ENCODE measurements at regions not wholly inside any gene's neighbourhood (a gene's known extent, or its start where the extent isn't known, plus 50 kb on each side); places are given as distances from the start of the nearest gene placed in this dataset.

DNA sequence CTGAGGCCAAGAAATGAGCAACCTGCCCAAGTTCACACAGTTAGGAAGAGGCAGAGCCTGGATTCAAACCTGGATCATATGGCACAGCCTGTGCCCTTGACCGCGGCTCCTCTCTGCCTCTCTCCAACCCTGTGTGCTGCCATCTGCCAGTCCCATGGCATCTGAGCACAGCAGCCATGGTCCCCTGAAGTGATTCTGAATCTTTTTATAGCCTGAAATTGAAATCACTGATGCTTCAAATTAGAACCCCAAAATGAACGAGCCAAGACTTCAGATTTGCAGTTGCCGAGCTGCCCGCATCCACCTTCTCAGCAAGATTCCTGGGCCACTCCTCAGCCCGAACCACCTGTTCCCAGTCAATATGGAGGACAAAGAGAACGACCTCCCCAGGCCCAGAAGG, 252.7 kb downstream of the CTTN start:
- ATAC-seq (ENCODE audit: low FRiP score) (no peak), DNase-seq (ENCODE audit: low spot score) (no peak)
- no peak for TF ChIP-seq CTCF (IDR thresholded peaks at IDR 0.05)

DNA sequence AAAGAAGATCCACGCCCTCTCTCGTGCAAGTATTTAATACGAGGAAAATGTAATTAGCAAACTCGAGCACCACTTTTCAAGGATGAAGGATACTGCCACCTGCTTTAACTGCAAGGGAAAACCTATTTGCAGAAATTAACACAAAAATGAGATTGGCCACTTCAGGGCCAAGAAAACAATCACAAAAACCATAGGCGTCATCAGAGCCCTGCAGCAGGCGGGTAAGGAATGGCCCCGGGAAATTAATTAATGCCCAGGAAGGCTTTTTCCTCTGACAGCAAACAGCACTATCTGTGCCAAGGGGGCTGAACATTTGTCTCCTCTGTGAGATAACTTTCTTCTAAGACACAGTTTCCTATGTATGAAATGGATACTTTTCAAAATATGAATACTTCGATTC, 255.7 kb downstream of the CTTN start:
- DNase-seq (ENCODE audit: low spot score) (no peak), ATAC-seq (ENCODE audit: low FRiP score) (no peak)
- no peak for TF ChIP-seq CTCF (IDR thresholded peaks at IDR 0.05)

- no peak for DNase-seq (ENCODE audit: low spot score)
- TF ChIP-seq CTCF (IDR thresholded peaks at IDR 0.05) = no peak
- no peak for ATAC-seq (ENCODE audit: low FRiP score)
These were observed 257.5 kb downstream of the CTTN start for GRCh38 chr11:70655816-70656215.

- no peak for TF ChIP-seq CTCF (IDR thresholded peaks at IDR 0.05)
- DNase-seq (ENCODE audit: low spot score) = no peak
- ATAC-seq (ENCODE audit: low FRiP score) = no peak
These were observed 257.9 kb downstream of the CTTN start for GRCh38 chr11:70656252-70656651.

DNA sequence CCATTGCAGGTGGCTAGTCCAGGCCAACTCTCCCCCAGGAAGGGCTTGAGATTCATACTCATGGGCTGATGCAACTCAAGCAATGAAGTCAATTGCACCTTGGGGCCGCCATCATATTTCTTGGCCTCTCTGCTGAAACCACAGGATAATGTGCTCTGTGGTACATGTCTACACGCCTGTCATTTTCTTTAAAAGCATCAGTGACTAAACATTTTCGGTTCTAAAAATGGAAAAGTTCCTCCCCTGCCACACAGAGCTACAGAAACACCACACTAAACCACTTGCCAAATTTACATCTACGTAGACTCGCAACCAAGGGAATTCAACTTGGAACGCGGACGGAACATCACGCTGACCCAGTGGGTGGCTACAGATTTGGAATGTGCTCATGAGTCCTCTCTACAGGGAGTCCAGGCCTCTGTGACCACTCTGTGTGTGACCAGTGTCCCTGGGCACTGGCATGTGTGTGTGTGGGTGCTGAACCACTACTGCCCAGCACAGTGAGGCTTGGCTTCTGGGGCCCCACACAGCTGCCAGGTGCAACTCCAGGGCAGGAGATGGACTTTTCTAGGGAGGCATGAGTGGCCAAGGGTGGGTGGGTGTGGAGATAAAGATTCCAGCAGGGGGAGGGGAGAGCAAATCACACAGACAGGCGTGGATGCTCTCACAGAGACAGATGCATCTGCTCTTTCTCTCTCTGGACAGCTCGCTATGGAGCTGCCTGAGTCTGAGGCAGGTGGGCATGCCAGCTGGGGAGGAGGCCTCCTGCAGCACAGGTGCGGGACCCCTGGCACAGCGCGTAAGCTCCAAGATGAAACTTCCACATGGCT, 261.9 kb downstream of the CTTN start:
- ATAC-seq (ENCODE audit: low FRiP score) = no peak

DNA sequence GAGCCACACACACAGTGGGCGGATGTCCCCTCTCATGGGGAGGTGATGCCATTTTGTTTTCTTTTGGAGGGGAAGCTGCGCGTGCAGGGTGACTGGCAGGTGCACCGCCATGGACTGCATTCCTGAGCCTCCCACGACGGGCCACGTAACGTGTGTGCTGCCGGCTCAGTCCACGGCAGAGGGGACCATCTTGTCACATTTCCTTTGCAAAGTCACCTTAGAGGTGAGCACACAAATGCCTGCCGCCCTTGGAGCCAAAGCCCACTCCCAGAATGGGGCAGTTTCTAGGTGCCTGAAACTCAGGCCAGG, 262.5 kb downstream of the CTTN start:
- ATAC-seq (ENCODE audit: low FRiP score) (no peak), DNase-seq (ENCODE audit: low spot score) (no peak)
- TF ChIP-seq CTCF (IDR thresholded peaks at IDR 0.05) = no peak

More for the DNA sequence above, 261.9 kb downstream of the CTTN start:
- no peak for TF ChIP-seq CTCF (IDR thresholded peaks at IDR 0.05)
- no peak for DNase-seq (ENCODE audit: low spot score)

DNA sequence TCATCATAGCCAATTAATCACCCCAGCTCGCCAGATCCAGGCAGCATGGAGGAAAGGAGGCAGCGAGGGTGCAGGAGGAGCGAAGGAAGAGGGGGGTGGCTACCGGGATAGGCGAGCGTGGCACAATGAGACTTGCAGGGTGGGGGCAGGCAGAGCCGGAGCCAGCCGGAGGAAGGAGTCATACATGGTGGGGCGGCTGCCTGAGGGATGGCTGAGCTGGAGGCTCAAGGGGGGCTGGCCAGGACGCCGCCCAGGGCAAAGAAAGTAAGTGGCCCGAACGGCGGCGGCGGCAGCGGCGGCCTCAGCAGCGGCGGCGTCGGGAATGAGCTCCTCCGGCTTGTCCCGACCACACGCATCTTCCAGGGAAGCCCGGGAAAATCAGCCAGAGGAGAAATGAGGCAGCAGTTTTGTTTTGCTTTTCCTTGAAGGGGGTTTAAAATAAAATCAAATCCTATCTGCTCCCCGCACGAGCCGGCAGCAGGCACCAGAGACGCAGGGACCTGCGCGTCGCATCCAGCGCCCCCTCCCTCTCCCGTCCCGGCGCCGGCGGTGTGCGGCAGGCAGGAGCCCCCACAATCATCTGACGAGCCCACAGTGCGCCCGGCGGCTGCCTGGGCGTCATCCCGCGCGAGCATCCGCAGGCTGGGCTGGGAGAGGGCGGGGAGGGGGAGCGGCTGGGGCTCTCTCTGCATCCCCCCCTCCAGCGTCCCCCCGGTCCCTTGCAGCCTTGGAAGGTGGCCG, 263.6 kb downstream of the CTTN start:
- ATAC-seq (ENCODE audit: low FRiP score) (no peak), DNase-seq (ENCODE audit: low spot score) (no peak)
- no peak for TF ChIP-seq CTCF (IDR thresholded peaks at IDR 0.05)

All from omental fat pad (tissue), 3 donors.